AG10803 (cell line): ENCODE measurements at regions not wholly inside any gene's neighbourhood (a gene's known extent, or its start where the extent isn't known, plus 50 kb on each side); places are given as distances from the start of the nearest gene placed in this dataset.

Source experiments
- DNase-seq: peaks from one replicate; pipeline ENCODE4 v3.0.0; 2010; ENCODE audit warnings: low read depth
- H3K4me3 ChIP-seq: 2 replicates; pipeline ENCODE4 v1.5.1; 2011; ENCODE audit warnings: mild to moderate bottlenecking, low read length, control low read depth
- CTCF ChIP-seq: conservative IDR thresholded peaks from 2 replicates; pipeline ENCODE4 v1.5.1; 2011; ENCODE audit warnings: mild to moderate bottlenecking, low read length, control low read depth, inconsistent platforms

- DNase-seq: no peak
- no peak overlapping the region for H3K4me3 ChIP-seq
- TF ChIP-seq CTCF: no peak
Observed at GRCh38 chr4:130825284-130825683, 1729.3 kb downstream of the C4orf33 start.

- DNase-seq: no peak
- no peak for TF ChIP-seq CTCF
- H3K4me3 ChIP-seq: no peak overlapping the region
Observed at GRCh38 chr4:130850019-130850524, 1754.1 kb downstream of the C4orf33 start.

- DNase-seq: no peak
- no peak overlapping the region for H3K4me3 ChIP-seq
- TF ChIP-seq CTCF: no peak
Observed at GRCh38 chr4:130851107-130851506, 1755.2 kb downstream of the C4orf33 start.

GRCh38 chr4:130851932-130852331 is 1756.0 kb downstream of the C4orf33 start:
- no peak for DNase-seq
- H3K4me3 ChIP-seq: no peak overlapping the region
- no peak for TF ChIP-seq CTCF

- H3K4me3 ChIP-seq: no peak overlapping the region
- no peak for TF ChIP-seq CTCF
- no peak for DNase-seq
Observed at GRCh38 chr4:130855533-130855932, 1759.6 kb downstream of the C4orf33 start.

GRCh38 chr4:130859991-130860390 is 1764.0 kb downstream of the C4orf33 start:
- no peak overlapping the region for H3K4me3 ChIP-seq
- no peak for DNase-seq
- TF ChIP-seq CTCF: no peak

- DNase-seq: no peak
- no peak overlapping the region for H3K4me3 ChIP-seq
- TF ChIP-seq CTCF: no peak
Observed at GRCh38 chr4:130896920-130897319, 1801.0 kb downstream of the C4orf33 start.
